H9 (cell line): ENCODE measurements at regions not wholly inside any gene's neighbourhood (a gene's known extent, or its start where the extent isn't known, plus 50 kb on each side); places are given as distances from the start of the nearest gene placed in this dataset.

Experiments
- DNase-seq: peaks from one replicate; pipeline ENCODE4 v3.0.0-alpha.2; 2017
- H2AFZ ChIP-seq: one replicate; pipeline ENCODE4 v1.6.1; 2013; ENCODE audit warnings: mild to moderate bottlenecking, low read length, control low read depth, moderate library complexity
- H2AK5ac ChIP-seq: 2 replicates; pipeline ENCODE4 v1.6.1; 2013; ENCODE audit warnings: low read length, control low read depth, mixed read lengths; ENCODE audit not compliant: insufficient read length
- H2BK120ac ChIP-seq: one replicate; pipeline ENCODE4 v1.6.1; 2013; ENCODE audit warnings: low read depth, mild to moderate bottlenecking, low read length, control low read depth, inconsistent platforms; ENCODE audit not compliant: poor library complexity, severe bottlenecking
- H2BK12ac ChIP-seq: 2 replicates; pipeline ENCODE4 v1.6.1; 2013; ENCODE audit warnings: low read length, control low read depth, mixed read lengths, low read depth; ENCODE audit not compliant: insufficient read length
- H2BK15ac ChIP-seq: 2 replicates; pipeline ENCODE4 v1.6.1; 2013; ENCODE audit warnings: low read depth, low read length, control low read depth
- H2BK20ac ChIP-seq: one replicate; pipeline ENCODE4 v1.6.1; 2013; ENCODE audit warnings: low read depth, mild to moderate bottlenecking, low read length, control low read depth, inconsistent platforms; ENCODE audit not compliant: poor library complexity, severe bottlenecking
- H2BK5ac ChIP-seq: 2 replicates; pipeline ENCODE4 v1.6.1; 2013; ENCODE audit warnings: low read length, control low read depth, mixed read lengths; ENCODE audit not compliant: insufficient read length
- H3K14ac ChIP-seq: 2 replicates; pipeline ENCODE4 v1.6.1; 2013; ENCODE audit warnings: low read length, control low read depth; ENCODE audit not compliant: insufficient read depth
- H3K18ac ChIP-seq: 2 replicates; pipeline ENCODE4 v1.6.1; 2013; ENCODE audit warnings: low read depth, mild to moderate bottlenecking, mixed read lengths, low read length, control low read depth; ENCODE audit not compliant: insufficient read length
- H3K23ac ChIP-seq: 2 replicates; pipeline ENCODE4 v1.6.1; 2013; ENCODE audit warnings: low read length, control low read depth, mixed read lengths, low read depth; ENCODE audit not compliant: insufficient read length
- H3K23me2 ChIP-seq: 2 replicates; pipeline ENCODE4 v1.6.1; 2013; ENCODE audit warnings: low read depth, mild to moderate bottlenecking, mixed read lengths, low read length, control low read depth; ENCODE audit not compliant: insufficient read length, poor library complexity, severe bottlenecking
- H3K27ac ChIP-seq: 2 replicates; pipeline ENCODE4 v1.5.1; 2013; ENCODE audit warnings: low read length, control low read depth, mixed read lengths, low read depth; ENCODE audit not compliant: insufficient read length
- H3K27me3 ChIP-seq: 2 replicates; pipeline ENCODE4 v1.6.1; 2013; ENCODE audit warnings: low read length, control low read depth, inconsistent platforms; ENCODE audit not compliant: insufficient read depth
- H3K4ac ChIP-seq: 2 replicates; pipeline ENCODE4 v1.6.1; 2013; ENCODE audit warnings: low read depth, mild to moderate bottlenecking, control low read depth, inconsistent platforms, low read length, moderate library complexity
- H3K4me1 ChIP-seq: 2 replicates; pipeline ENCODE4 v1.6.1; 2013; ENCODE audit warnings: low read length, control low read depth, inconsistent platforms; ENCODE audit not compliant: insufficient read depth
- H3K4me2 ChIP-seq: 2 replicates; pipeline ENCODE4 v1.6.1; 2013; ENCODE audit warnings: low read length, control low read depth, mixed read lengths; ENCODE audit not compliant: insufficient read length, insufficient read depth
- H3K56ac ChIP-seq: 2 replicates; pipeline ENCODE4 v1.6.1; 2013; ENCODE audit warnings: low read depth, mild to moderate bottlenecking, mixed read lengths, low read length, control low read depth; ENCODE audit not compliant: insufficient read length
- H3K79me1 ChIP-seq: 2 replicates; pipeline ENCODE4 v1.6.1; 2013; ENCODE audit warnings: low read depth, mild to moderate bottlenecking, moderate library complexity, low read length, control low read depth, inconsistent platforms; ENCODE audit not compliant: insufficient read depth, poor library complexity, severe bottlenecking
- H3K79me2 ChIP-seq: 2 replicates; pipeline ENCODE4 v1.6.1; 2013; ENCODE audit warnings: low read length, control low read depth, inconsistent platforms; ENCODE audit not compliant: insufficient read depth
- H3K9ac ChIP-seq: 2 replicates; pipeline ENCODE4 v1.6.1; 2013; ENCODE audit warnings: low read length, control low read depth, mixed read lengths; ENCODE audit not compliant: insufficient read length; ENCODE audit errors: extremely low read depth
- H3K9me3 ChIP-seq: one replicate; pipeline ENCODE4 v1.6.1; 2013; ENCODE audit warnings: low read depth, low read length, inconsistent platforms; ENCODE audit not compliant: control insufficient read depth
- H3T11ph ChIP-seq: one replicate; pipeline ENCODE4 v1.6.1; 2013; ENCODE audit warnings: mild to moderate bottlenecking, low read length, control low read depth, inconsistent platforms
- H4K20me1 ChIP-seq: one replicate; pipeline ENCODE4 v1.6.1; 2013; ENCODE audit not compliant: control insufficient read depth, insufficient read length, insufficient read depth
- H4K5ac ChIP-seq: 2 replicates; pipeline ENCODE4 v1.6.1; 2013; ENCODE audit warnings: low read depth, mild to moderate bottlenecking, mixed read lengths, low read length, control low read depth; ENCODE audit not compliant: insufficient read length
- H4K8ac ChIP-seq: replicated peaks from 2 replicates; pipeline ENCODE4 v1.6.1; 2013; ENCODE audit warnings: low read length, control low read depth, mixed read lengths, low read depth; ENCODE audit not compliant: insufficient read length
- H4K91ac ChIP-seq: 2 replicates; pipeline ENCODE4 v1.6.1; 2013; ENCODE audit warnings: low read depth, mild to moderate bottlenecking, moderate library complexity, mixed read lengths, low read length, control low read depth; ENCODE audit not compliant: insufficient read length
- H3K27ac Mint-ChIP-seq, 3 experiments: 2 replicates in 2 of 3; 3 replicates in 1 of 3; pipeline ENCODE4 v1.8.0; 2020 to 2021; ENCODE audit warnings: mixed read lengths in 3 of 3, mild to moderate bottlenecking in 1 of 3, moderate library complexity in 1 of 3
- H3K27me3 Mint-ChIP-seq: 2 replicates; pipeline ENCODE4 v1.8.0; 2021; ENCODE audit warnings: low read depth, mild to moderate bottlenecking, moderate library complexity, mixed read lengths
- H3K36me3 Mint-ChIP-seq, 3 experiments: 2 replicates in 2 of 3; 3 replicates in 1 of 3; pipeline ENCODE4 v1.8.0; 2020 to 2021; ENCODE audit warnings: low read depth in 3 of 3, mixed read lengths in 3 of 3; ENCODE audit not compliant: insufficient read depth in 1 of 3
- H3K4me1 Mint-ChIP-seq, 2 experiments: 2 replicates each; pipeline ENCODE4 v1.8.0; 2020; ENCODE audit warnings: mixed read lengths in 2 of 2
- H3K4me3 Mint-ChIP-seq, 2 experiments: 2 replicates in 1 of 2; 3 replicates in 1 of 2; pipeline ENCODE4 v1.8.0; 2020 to 2021; ENCODE audit warnings: mild to moderate bottlenecking in 2 of 2, mixed read lengths in 2 of 2, moderate library complexity in 1 of 2
- H3K9me3 Mint-ChIP-seq, 2 experiments: 2 replicates in 1 of 2; 3 replicates in 1 of 2; pipeline ENCODE4 v1.8.0; 2020; ENCODE audit warnings: mild to moderate bottlenecking in 2 of 2, mixed read lengths in 2 of 2, moderate library complexity in 1 of 2
- WGBS: extraction: QIAGEN DNeasy Blood & Tissue Kit; methylation state at CpG from one replicate; pipeline ENCODE4 v1.1.7; 2013; ENCODE audit warnings: missing lambda C conversion rate, low lambda C conversion rate, mixed read lengths; ENCODE audit not compliant: insufficient read length; ENCODE audit errors: extremely low coverage; 5-methylcytosine and 5-hydroxymethylcytosine counted together
- TF ChIP-seq, protein P1 (sequence below): fragments of 200-600 bp; sonication (generic); conservative IDR thresholded peaks from 3 replicates; pipeline ENCODE4 v1.8.0; 2021; ENCODE audit warnings: antibody characterized with exemption, mild to moderate bottlenecking

DNA sequence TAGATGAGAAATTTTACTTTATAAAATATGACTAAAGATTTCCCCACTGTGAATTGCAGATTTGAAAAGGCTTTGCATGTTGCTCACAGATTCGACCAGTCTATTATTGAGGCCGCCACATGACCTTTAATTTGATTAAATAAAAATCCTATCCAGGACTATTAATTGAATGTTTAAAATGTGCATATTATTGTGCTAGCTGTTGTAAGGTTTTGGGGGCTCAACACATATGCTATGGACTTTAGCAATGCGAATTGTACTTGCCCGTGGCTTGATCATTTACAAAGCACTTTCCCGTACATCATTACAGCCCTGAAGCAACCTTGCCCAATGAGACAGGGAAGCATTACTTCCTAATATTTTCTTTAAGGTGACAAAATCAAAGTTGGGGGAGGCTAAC, 243.0 kb downstream of the ACTR3B start:
- no peak for DNase-seq
- H3K4me1 ChIP-seq: no peaks in the 10 kb centered on the region; the same call in 1 of the 2 replicates
- no peak overlapping the region for H3K9ac ChIP-seq
- H4K20me1 ChIP-seq: no peaks in the 10 kb centered on the region
- no peak overlapping the region for H3K23ac ChIP-seq
- no peak overlapping the region for H3K4me2 ChIP-seq
- H3K27ac Mint-ChIP-seq: no peak overlapping the region
- H3K4me1 Mint-ChIP-seq: peaks cover 16 to 30% of the 10 kb centered on the region in 2 experiments
- H3K79me2 ChIP-seq: no peaks in the 10 kb centered on the region
- H3K14ac ChIP-seq: no peak overlapping the region
- H3K56ac ChIP-seq: no peak overlapping the region
- no peaks in the 10 kb centered on the region for H3K79me1 ChIP-seq
- H2BK20ac ChIP-seq: no peak overlapping the region
- no peak overlapping the region for H2AK5ac ChIP-seq
- no peak overlapping the region for H2BK120ac ChIP-seq
- H3K4me3 Mint-ChIP-seq: no peak overlapping the region
- peaks cover 23 to 38% (median 24%) of the 10 kb centered on the region in 3 experiments for H3K36me3 Mint-ChIP-seq
- H3K27me3 ChIP-seq: no peaks in the 10 kb centered on the region
- H4K5ac ChIP-seq: no peak overlapping the region
- H3K27ac ChIP-seq: no peak overlapping the region
- no peak overlapping the region for H2BK15ac ChIP-seq
- WGBS: no CpG with 5 or more reads among the region's 5 CpGs
- no peak overlapping the region for H4K8ac ChIP-seq
- H3K9me3 ChIP-seq: peaks cover 12% of the 10 kb centered on the region
- H3T11ph ChIP-seq: no peak overlapping the region
- H3K18ac ChIP-seq: no peak overlapping the region
- TF ChIP-seq, protein P1, sequence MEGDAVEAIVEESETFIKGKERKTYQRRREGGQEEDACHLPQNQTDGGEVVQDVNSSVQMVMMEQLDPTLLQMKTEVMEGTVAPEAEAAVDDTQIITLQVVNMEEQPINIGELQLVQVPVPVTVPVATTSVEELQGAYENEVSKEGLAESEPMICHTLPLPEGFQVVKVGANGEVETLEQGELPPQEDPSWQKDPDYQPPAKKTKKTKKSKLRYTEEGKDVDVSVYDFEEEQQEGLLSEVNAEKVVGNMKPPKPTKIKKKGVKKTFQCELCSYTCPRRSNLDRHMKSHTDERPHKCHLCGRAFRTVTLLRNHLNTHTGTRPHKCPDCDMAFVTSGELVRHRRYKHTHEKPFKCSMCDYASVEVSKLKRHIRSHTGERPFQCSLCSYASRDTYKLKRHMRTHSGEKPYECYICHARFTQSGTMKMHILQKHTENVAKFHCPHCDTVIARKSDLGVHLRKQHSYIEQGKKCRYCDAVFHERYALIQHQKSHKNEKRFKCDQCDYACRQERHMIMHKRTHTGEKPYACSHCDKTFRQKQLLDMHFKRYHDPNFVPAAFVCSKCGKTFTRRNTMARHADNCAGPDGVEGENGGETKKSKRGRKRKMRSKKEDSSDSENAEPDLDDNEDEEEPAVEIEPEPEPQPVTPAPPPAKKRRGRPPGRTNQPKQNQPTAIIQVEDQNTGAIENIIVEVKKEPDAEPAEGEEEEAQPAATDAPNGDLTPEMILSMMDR: no peak
- H3K4ac ChIP-seq: no peak overlapping the region
- no peak overlapping the region for H2BK12ac ChIP-seq
- H3K27me3 Mint-ChIP-seq: peaks cover 20% of the 10 kb centered on the region
- peaks cover 33 to 34% of the 10 kb centered on the region in 2 experiments for H3K9me3 Mint-ChIP-seq
- no peak overlapping the region for H2BK5ac ChIP-seq
- H4K91ac ChIP-seq: no peak overlapping the region
- no peak overlapping the region for H2AFZ ChIP-seq
- no peaks in the 10 kb centered on the region for H3K23me2 ChIP-seq
